Globus pallidus (tissue), 1 donor: ENCODE measurements at regions not wholly inside any gene's neighbourhood (a gene's known extent, or its start where the extent isn't known, plus 50 kb on each side); places are given as distances from the start of the nearest gene placed in this dataset.

Experiments
- DNase-seq: peaks from one replicate; pipeline ENCODE4 v3.0.0-alpha.2; 2015; ENCODE audit warnings: low spot score

GRCh38 chr12:97181571-97182265 is 274.7 kb downstream of the NEDD1 start:
- DNase-seq, result no peak

GRCh38 chr12:97182769-97183168 is 275.7 kb downstream of the NEDD1 start:
- DNase-seq, result no peak

- no peak for DNase-seq
Measured at GRCh38 chr12:97184127-97184773, 277.2 kb downstream of the NEDD1 start.

GRCh38 chr12:97185567-97185966 is 277.0 kb upstream of the RMST start:
- no peak for DNase-seq

GRCh38 chr12:97194546-97194945 is 268.1 kb upstream of the RMST start:
- no peak for DNase-seq

GRCh38 chr12:97200181-97200580 is 262.4 kb upstream of the RMST start:
- no peak for DNase-seq

GRCh38 chr12:97203408-97203807 is 259.2 kb upstream of the RMST start:
- no peak for DNase-seq

- DNase-seq, result no peak
Measured at GRCh38 chr12:97209997-97210396, 252.6 kb upstream of the RMST start.

GRCh38 chr12:97211416-97211930 is 251.1 kb upstream of the RMST start:
- no peak for DNase-seq

- peak; percentile 0 for DNase-seq
Measured at GRCh38 chr12:97216848-97217247, 245.8 kb upstream of the RMST start.

GRCh38 chr12:97222391-97222790 is 240.2 kb upstream of the RMST start:
- no peak for DNase-seq

GRCh38 chr12:97223419-97223818 is 239.2 kb upstream of the RMST start:
- DNase-seq, result no peak

- no peak for DNase-seq
Measured at GRCh38 chr12:97229004-97229403, 233.6 kb upstream of the RMST start.

GRCh38 chr12:97235102-97235501 is 227.5 kb upstream of the RMST start:
- DNase-seq, result no peak

- no peak for DNase-seq
Measured at GRCh38 chr12:97246368-97246767, 216.2 kb upstream of the RMST start.

- no peak for DNase-seq
Measured at GRCh38 chr12:97250483-97250882, 212.1 kb upstream of the RMST start.

GRCh38 chr12:97257726-97258125 is 204.9 kb upstream of the RMST start:
- no peak for DNase-seq

GRCh38 chr12:97259098-97259497 is 203.5 kb upstream of the RMST start:
- no peak for DNase-seq

GRCh38 chr12:97260786-97261185 is 201.8 kb upstream of the RMST start:
- DNase-seq, result peak; percentile 14

GRCh38 chr12:97267166-97267565 is 195.4 kb upstream of the RMST start:
- DNase-seq, result no peak

GRCh38 chr12:97267594-97268202 is 194.9 kb upstream of the RMST start:
- no peak for DNase-seq

GRCh38 chr12:97272471-97272870 is 190.1 kb upstream of the RMST start:
- DNase-seq, result no peak

- DNase-seq, result peak; percentile 7
Measured at GRCh38 chr12:97274386-97274785, 188.2 kb upstream of the RMST start.
